Brain pericyte (primary cell): ENCODE measurements at regions not wholly inside any gene's neighbourhood (a gene's known extent, or its start where the extent isn't known, plus 50 kb on each side); places are given as distances from the start of the nearest gene placed in this dataset.

Experiments
- DNase-seq: peaks from one replicate; pipeline ENCODE4 v3.0.0-alpha.2; 2012; ENCODE audit warnings: low read depth, low spot score

DNA sequence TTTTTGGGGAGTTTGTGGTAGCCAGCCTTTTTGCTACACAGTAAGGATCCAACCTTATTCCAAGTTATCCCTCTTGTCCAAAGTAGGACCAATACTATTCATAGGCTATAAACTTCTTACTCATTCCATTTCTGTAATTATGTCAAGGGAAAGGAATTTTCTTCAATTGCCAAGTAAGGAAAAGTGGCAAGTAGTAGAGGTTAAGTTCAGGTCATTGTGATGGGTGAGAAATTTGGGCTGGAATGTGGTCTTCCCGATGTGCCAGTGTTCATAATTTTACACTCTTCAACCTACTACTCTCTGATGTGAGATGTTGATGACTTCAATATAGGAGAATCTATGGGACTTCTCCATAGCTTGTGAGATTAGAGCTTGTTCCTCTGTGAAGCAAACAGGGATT is 648.8 kb downstream of the METTL15 start:
- no peak for DNase-seq

DNA sequence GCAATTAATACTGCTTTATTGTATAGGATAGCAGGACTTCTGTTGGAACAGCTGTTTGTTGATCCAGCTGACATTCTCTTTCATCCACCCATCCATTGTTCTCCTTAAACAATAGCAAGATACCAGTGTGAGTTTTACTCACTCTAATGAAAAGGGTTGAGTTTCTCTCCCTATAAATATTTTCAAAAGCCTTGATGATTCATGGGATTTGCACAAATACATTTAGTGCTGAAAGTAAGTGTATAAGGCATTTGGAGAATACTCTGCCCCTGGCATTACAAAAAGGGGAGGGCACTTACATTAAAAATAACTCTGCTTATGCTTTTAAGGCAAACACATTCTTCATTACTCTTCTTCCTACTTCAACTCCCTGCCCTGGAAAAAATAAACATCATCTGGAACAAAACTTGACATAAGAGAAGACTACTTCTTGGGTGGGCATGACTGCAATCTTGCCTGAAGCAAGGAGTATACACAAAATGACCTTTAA is 634.9 kb downstream of the METTL15 start:
- no peak for DNase-seq

DNA sequence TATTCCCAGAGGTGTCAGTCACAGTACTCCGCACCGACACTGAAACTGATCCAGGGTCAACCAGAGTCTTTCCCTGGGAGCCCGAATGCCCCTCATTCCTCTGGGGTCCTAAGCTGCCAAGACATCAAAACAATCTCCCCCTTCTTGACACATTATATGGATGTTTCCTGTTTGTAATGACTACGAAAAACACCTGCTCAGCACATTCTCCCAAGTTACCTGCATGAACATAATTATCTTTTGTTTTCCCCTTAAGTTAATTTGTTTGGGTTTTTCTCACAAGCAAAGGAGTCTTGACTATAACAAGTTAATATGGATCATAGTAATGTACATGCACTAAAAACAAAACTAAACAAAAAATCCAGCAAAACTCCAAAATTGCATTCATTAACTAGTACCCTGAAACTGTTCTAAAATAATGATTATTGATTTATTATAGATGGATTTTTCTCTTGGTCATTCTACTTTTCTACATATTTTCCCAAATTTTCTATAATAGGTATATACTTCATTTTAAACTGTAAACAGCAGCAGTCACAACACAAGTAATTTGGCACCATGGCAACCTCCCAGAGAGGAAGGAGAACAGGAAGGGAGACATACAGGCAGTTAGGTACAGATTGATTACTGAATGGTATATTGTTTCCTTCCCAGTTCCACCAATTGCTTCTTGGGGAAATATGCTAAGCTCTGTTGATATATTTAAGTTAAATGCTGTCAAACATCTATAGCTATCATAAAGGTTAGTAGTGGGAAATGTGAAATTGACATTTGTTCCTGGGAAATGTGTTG is 631.5 kb downstream of the METTL15 start:
- DNase-seq = no peak

DNA sequence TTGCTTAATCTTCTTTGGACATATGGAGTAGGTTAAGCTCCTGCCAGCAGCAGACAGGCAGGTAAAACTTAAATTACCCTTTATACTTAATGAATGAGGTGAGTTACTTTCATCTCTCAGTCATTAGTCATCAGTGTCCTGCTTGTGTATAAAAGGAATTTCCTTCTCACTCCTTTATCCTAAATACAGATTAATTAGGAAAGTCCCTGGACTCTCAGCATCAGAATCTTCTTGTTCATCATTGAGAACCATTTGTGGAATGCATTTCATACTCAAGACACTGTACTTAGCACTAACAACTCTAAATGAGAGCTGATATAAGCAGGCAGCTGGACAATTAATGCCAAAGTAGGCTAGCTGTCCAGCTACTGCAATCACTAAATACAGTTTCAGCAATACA is 630.4 kb downstream of the METTL15 start:
- no peak for DNase-seq

DNA sequence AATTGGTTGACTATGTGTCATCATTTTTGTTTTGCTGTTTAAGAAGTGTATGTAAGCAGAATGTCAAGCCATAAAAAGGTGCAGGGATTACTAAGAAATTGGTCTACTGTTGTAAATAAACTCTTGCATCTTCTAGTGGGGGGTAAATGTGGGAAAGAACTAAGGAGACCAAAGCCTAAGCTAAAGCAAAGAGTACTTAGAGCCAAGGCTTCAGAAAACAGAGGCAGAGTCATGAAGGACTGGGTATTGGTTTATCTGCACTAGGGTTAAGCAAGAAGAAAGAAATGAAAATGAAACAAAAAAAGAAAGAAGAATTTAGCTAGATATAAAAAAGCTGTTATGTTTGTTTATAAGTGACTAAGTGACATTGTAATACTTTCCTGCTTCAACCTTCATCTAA is 628.1 kb downstream of the METTL15 start:
- no peak for DNase-seq

DNA sequence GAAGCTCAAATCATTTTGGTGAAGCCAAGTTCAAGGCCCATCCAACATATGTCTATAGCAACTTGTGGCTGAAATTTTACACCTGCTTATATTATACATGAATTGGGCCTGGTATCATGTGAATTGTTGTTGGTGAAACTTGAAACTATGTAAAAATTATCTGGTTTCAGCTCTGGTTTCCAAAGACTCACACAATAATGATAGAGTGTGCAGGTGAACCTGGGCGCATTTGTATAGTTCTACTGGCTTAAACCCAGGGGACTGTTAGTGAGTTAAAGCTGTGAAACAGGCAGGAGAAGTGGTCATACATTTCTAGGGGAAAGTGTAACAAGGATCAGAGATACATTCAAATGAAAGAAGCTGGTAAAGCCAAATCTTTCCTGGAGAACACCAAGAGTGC is 627.3 kb downstream of the METTL15 start:
- DNase-seq = no peak

DNA sequence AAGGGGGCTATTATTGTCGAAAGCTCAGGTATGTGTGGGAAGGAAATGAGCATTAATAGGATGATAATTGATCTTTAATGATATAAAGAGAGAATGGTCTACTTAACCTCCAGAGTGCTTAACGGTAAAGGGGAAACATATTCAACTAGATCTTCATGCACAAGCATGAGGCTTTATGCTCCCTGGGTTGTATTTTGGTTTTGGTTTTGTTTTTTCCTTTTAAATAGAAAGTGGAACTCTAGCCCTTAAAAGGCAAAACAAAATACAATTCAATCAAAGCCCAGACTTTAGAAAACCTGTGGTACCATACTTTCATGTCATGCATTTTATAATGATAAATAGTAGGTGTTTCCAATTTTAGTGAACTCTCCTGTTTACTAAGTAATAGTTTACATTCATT is 622.7 kb downstream of the METTL15 start:
- no peak for DNase-seq

DNA sequence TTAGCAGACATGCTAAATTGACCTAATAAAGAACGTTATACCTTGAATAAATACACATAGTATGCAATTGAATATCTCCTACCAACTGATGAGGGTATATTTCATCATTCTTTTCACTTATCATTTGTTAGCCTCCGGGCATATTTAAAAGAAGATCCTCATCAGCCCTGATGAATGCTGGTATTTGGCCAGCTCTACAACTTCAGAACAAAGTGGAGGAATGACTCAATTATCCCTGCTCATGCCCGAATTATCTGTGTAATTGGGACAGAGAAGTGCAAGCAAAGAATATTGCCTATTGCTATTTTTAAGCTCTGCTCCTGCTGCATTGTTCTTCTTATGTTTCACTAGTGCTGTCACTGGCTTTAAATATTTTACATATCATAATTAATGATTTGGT is 622.1 kb downstream of the METTL15 start:
- no peak for DNase-seq

DNA sequence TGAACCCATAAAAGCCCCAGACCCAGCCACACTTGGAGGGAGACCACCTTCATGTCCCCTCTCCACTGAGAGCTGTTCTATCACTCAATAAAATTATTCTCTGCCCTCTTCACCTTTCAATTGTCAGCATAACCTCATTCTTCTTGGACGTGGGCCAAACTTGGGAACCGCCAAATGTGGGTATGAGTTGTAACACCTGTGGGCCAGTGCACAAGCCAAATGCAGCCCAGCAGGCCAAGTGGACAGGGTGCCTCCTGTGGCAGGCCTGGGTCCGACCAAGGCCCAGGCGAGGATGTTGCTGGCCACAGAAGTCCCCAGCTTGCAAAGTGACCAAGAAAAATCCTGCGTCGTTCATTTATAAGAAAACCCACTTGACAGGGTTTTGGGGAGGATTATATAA is 621.2 kb downstream of the METTL15 start:
- no peak for DNase-seq

DNA sequence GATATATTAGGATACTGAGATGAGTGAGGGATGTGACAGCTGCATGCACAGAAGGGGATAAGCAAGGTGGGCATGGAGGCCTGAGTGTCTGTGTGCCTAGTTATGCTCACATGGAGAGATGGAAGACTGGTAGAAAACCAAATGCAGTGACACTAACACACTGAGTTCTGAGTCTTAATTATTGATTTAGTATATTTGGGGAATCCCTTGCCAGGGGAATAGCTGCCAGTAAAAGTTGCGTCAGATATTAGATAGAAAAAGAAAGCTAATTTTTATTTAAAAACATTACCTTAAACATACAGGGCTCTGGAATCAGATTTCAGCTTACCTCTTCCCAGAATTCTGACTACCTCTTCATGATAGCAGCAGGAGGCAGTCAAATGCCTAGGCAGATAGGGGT is 620.5 kb downstream of the METTL15 start:
- DNase-seq = no peak

DNA sequence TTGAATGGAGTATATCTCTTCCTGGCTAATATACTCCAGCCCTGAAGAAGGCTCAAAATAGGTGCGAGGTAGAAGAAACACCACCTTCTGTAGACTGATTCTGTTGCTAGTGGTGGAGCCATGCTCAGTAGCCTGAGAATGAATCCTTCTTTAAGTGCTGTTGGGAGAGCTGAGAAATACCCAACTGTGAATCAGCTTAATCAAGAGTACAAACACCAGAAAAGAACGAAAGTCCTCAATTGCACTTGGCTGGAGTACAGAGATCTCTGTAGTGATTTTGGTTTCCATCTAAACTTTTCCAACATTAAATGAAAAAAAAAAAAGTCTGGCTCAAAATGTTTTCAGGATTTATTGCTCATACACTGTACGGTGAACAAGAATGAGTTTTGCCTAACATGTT is 619.1 kb downstream of the METTL15 start:
- DNase-seq = no peak

DNA sequence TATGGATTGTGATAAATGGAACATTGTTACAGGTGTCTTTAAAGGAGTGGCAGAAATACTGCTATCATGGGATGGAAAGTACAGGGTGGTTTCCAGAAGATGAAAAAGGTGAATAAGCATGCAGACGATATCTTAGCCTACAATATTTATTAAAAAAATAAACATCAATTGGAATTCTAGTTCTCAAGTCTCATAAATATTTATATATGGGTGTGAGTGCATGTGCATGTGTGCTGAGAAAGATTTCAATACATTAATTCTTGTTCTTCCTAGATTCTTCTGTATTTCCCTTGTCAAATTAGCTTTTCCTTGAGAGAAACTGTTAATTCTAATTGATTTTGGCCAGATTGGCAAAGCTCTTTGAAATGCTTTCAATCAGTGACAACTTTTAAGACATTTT is 618.2 kb downstream of the METTL15 start:
- DNase-seq = no peak

DNA sequence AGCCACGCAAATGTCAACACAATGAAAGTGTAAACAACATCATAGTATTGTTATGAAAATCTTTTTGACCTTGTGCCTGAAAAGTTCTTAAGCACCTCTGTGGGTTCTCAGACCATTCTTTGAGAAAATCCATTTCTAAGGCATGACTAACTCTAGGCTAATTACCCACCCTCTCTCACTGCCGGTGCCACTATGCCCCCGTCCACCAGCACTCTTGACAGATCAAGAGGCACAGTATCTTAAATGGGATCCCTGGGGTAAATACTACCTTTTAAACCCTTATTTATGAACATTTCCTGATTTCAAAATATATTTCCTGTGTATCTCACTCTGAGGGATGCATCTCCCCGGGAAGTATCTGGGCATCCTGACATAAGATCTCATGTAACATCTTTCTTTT is 607.5 kb downstream of the METTL15 start:
- no peak for DNase-seq

DNA sequence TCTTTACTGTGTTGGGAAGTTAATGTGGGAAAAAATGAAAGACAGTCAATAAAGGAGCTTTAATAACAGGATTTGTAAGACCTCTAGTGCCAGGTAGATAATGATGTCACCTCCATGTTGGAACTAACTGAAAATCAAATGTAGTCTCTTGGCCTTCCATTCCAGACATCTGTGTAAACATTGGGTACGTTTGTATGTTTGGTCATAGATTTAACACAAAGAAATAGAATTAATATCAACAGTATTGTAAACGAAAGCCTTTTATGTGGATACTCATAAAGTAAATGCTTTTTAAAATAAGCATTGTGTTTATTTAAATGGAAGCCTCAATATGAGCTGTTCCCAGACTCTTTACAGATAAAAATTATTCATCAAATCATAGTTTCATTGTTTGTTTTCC is 605.7 kb downstream of the METTL15 start:
- DNase-seq = no peak

DNA sequence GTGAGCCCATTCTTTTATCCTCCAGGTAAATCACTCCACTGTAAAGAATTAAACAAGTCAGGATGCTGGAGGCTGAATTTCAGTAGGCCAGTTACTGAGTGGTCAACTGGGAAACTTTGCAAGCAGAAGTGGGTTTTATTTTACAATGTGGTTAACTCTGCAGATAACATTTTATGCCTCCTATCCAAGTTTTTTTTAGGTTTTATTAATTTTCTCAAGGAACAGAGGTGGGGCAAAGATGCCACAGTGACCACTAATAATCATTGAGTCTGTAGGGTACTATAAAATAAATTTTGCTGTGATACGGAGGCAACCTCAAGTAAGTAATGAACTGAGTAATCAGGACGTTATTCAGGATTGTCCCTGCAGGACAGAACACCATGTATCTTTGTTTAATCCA is 599.9 kb downstream of the METTL15 start:
- DNase-seq = no peak

DNA sequence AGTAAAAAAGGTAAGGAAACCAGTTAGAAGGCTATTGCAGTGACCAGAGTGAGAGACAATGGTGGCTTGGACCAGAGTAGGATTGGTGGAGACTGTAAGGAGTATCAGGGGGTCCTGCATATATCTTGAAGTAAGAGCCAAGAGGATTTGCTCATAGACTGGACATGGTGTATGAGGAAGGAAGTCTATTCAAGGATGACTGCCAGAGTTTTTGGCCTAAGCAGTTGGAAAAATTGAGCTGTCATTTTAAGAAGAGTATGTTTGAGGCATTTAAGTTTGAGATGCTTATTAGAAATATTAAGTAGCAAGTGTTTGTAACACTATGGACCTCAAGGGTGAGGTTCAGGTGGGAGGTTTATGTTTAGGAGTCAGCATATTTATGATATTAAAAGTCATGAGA is 596.6 kb downstream of the METTL15 start:
- DNase-seq = no peak

DNA sequence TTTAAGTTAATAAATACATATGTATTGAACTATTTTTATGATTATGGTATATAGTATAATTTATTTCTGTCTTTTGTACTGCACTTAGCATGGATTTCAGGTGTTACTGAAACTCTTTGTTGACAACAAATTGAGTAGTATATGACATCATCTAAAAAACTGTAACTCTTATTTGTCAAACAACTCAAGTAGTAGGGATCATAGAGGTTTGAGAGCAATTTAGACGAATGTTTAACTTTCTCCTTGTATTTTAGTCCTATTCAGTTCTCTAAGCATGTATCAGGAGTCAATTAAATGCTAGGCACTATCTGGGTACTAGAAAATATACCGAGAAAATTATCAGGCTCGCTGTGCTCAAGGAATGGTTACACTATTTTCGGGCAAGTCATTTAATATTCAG is 595.2 kb downstream of the METTL15 start:
- DNase-seq = no peak

DNA sequence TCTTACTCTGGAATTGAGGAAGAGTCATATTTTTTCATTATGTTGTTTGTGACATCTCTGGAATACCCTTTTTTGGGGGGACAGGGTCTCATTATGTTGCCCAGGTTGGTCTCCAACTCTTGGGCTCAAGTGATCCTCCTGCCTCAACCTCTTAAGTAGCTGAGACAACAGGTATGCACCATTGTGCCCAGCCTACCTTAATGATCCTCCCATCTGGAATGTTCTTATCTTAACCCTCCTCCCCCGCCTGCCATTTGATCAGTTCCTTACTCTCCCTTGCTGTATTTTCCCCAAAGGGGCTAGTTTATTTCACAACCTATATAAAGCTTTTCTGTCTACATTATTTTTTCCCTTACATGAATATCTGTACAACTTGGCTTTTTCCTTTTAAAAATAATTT is 594.7 kb downstream of the METTL15 start:
- no peak for DNase-seq

DNA sequence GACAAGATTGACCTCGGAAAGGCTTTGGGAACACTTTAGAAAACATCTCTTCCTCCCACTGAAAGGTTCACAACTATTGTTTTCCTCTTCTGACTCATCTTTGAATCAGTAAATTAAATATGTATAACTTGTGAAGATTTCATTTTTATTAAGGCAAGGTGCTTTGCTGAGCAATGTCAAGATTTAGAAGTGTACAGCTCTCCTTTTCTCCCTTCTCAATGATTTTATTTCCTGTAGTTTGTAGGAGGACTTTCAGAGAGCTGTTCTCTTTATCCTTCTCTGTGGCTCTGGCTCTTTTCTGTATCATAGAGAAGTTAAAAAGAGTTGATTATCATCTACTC is 594.2 kb downstream of the METTL15 start:
- DNase-seq = no peak

DNA sequence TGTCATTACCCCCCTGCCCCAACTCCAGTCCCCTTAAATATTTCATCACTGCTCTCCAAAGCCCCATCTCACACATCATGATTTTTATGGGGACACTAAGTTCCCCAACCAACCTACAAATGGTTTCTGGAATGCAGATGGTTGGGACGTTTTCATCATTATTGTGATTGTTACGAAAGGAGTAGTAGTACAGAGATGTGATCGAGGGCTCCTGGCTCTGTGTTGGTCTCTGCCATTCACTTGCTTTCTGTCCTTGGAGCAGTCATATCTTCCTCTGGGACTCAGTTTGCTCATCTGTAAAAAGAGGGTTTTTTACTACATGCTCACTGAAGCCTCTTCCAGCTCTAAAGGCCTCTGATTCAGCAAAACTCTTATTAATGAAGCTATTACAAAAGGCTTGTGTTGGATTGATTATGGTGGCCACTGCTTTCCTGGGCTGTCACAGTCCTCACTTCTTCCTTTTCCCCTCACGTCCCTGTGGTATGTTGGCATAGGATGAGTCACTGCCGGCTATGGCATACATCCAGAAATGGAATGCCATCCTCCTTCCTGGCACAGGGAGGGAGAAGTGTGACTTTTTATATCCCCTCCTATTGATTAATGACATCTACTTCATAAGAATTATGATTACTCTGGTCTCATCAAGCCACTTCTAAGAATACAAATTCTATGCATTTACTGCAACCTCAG is 593.7 kb downstream of the METTL15 start:
- no peak for DNase-seq

DNA sequence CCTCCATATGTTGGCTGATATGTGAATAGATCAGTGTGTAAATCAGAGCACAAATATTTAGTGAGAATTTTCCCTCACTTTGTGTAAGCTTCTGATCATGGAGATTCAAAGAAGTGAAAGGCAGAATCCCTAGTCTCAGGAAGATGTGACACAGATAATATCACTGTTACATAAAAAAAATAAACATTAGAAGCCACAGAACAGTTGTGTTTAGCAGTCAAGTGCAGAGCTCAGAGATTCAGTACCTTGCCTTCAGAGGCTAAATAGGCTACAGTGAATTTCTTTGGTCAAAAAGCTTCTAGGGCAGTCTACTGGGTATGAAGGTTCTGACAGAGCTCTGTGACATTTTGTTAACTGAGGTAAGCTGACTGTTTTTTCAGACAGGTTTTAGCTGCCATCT is 591.5 kb downstream of the METTL15 start:
- DNase-seq = no peak

DNA sequence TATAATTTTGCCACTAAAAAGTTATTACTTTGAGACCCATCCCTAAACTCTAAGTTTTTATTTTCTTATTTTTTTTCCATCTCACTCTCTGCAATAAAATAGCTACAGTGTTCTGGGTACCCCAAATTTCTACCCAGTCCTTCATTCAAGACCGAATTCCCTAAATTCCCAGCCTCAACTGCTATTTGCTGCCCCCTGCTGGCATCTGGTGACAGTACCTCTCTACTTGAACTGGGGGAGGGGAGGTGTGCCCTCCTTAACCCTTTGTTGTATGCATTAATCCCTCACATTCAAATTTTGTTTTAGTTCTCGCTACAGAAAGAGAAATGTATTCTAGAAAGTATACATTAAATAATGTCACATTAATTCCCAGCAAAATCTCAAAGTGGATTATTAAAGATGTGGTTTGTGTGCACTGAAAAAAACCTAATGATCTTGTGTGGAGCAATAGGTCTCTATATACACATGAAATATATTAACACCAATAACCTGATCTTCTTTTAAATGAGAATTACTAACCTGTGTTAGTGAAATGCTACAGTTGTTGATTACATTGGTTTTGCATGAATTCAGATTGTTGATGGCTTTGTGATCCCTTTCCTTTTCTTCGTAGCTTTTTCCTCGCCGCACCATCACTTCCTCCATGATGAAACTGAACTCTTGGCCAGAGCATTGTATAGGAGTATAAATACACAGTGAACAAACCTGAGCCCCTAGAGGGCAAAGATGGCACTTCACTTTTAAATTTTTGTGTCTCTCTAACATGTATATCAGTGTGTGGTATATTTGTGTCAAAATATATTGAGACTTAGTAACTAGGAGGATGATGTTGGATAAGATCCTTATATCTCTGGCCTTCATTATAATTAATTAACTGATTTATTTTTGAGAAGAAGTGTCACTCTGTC is 590.0 kb downstream of the METTL15 start:
- DNase-seq = no peak
